Heart right ventricle (tissue), 16 donors: ENCODE measurements at regions not wholly inside any gene's neighbourhood (a gene's known extent, or its start where the extent isn't known, plus 50 kb on each side); places are given as distances from the start of the nearest gene placed in this dataset.
A peak's percentile ranks its signal among the peaks of the same experiment; 100 is the strongest.

Source experiments
- ATAC-seq, 8 donors: fragments of 200-7000 bp; cut with Tn5 transposase; one replicate each; pipeline ENCODE4 v1.9.1; 2020; ENCODE audit warnings: mild to moderate bottlenecking in 8 of 8, moderate library complexity in 8 of 8, moderate number of reproducible peaks in 1 of 8
- DNase-seq, 2 donors: peaks; one replicate each; pipeline ENCODE4 v3.0.0-alpha.2; 2020
- H3K27ac ChIP-seq, 10 donors: fragments of 200-600 bp; sonication (generic) in 2 of 10; one replicate each; pipeline versions ENCODE4 v1.5.0 to v1.8.0; 2020 to 2022; ENCODE audit warnings: mild to moderate bottlenecking in 3 of 10
- H3K27me3 ChIP-seq, 7 donors: fragments of 200-600 bp; one replicate each; pipeline ENCODE4 v1.8.0; 2021 to 2022; ENCODE audit warnings: mild to moderate bottlenecking in 2 of 7
- H3K36me3 ChIP-seq, 9 donors: fragments of 200-600 bp; sonication (generic) in 1 of 9; one replicate each; pipeline versions ENCODE4 v1.5.0 to v1.8.0; 2020 to 2022; ENCODE audit warnings: mild to moderate bottlenecking in 2 of 9
- H3K4me1 ChIP-seq, 9 donors: fragments of 200-600 bp; sonication (generic) in 1 of 9; one replicate each; pipeline versions ENCODE4 v1.5.0 to v1.8.0; 2020 to 2022; ENCODE audit warnings: mild to moderate bottlenecking in 4 of 9
- H3K4me3 ChIP-seq, 10 donors: fragments of 200-600 bp; sonication (generic) in 2 of 10; one replicate each; pipeline versions ENCODE4 v1.5.0 to v1.8.0; 2020 to 2022; ENCODE audit warnings: mild to moderate bottlenecking in 7 of 10, moderate library complexity in 2 of 10
- H3K9me3 ChIP-seq, 11 donors: fragments of 200-600 bp in 10 of 11; sonication (generic) in 2 of 11; one replicate each; pipeline versions ENCODE4 v1.5.0 to v1.8.0; 2013 to 2022; ENCODE audit warnings: mild to moderate bottlenecking in 2 of 11, control low read depth in 1 of 11, moderate library complexity in 1 of 11
- WGBS, 2 donors: extraction: QIAGEN DNeasy Blood & Tissue Kit; methylation state at CpG; one replicate each; pipeline ENCODE4 v1.1.7; 2013; ENCODE audit warnings: inconsistent platforms in 1 of 2; 5-methylcytosine and 5-hydroxymethylcytosine counted together
- intact Hi-C, 10 donors: fragments of 100-400 bp; cut with DNase I; formaldehyde crosslinking; loops; one replicate each; pipeline versions ENCODE4 v1.11.1 to v1.14.2; 2022
- TF ChIP-seq, protein P1 (sequence below), 9 donors: fragments of 200-600 bp; sonication (generic) in 2 of 9; IDR thresholded peaks; one replicate each; pipeline versions ENCODE4 v1.5.0 to v1.8.0; 2021 to 2022; ENCODE audit warnings: antibody characterized with exemption in 9 of 9, mild to moderate bottlenecking in 5 of 9, moderate library complexity in 1 of 9
- donor health status: Arrhythmogenic right ventricular cardiomyopathy.
- donor health status: ischemic (EF 13 %, LVEDD 7.1; RV severe dilation, severe dysfunction).
- donor health status: healthy with polysubstance abuse.
- donor health status: DM: no; HTN: yes; CAD: no.
- donor health status: DM: no; HTN: no; CAD: no.
- donor health status: ischemic (EF 25% LVEDD 6.9; RV normal size, moderate dysfunction).
- donor health status: ischemic (EF 25% LVEDD 5.7; RV mildly dilated, moderate dysfunction).
- donor health status: healthy.
- donor health status: DM: yes; HTN: yes; CAD: no.
- donor health status: Ischemic cardiomyopathy.
- donor health status: ischemic (EF 35%, LVEDD 5.7; RV mildly dilated, moderate dysfunction).
- donor health status: nonischemic (EF 11% LVEDD 7.7; RV severe dilation, severe dysfunction).
- donor health status: DM: yes; HTN: yes; CAD: no.
- donor health status: PGD.
- donor health status: ischemic (EF 29% LVEDD 5.4; RV normal size, mild dysfunction).
- donor health status: nonischemic (EF 23%, LVEDD 6.1; RV moderate dilation, normal function).

DNA sequence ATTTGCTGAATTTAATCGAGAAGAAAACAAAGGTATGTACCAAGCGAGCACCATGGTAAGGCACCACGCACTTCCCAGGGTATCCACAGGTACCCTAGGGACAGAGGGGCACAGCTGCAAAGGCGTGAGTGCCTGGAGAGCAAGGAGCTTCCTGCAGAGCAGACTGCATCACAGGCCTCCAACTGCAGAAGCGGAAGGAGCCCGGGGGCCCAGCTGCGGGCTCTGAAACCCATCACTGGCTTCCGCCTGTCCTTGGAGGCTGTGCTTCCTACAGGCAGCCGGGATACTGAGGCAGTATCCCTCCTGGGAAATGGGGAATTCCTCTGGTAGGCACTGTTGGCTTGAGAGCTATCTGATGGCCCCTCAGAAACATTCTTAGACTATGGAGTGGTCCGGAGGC lies 217.4 kb upstream of the GMDS start:
- H3K4me1 ChIP-seq: no peaks in the 10 kb centered on the region
- peaks cover 0 to 3% (median 0%) of the 10 kb centered on the region in 7 donors for H3K27me3 ChIP-seq
- TF ChIP-seq, protein P1, sequence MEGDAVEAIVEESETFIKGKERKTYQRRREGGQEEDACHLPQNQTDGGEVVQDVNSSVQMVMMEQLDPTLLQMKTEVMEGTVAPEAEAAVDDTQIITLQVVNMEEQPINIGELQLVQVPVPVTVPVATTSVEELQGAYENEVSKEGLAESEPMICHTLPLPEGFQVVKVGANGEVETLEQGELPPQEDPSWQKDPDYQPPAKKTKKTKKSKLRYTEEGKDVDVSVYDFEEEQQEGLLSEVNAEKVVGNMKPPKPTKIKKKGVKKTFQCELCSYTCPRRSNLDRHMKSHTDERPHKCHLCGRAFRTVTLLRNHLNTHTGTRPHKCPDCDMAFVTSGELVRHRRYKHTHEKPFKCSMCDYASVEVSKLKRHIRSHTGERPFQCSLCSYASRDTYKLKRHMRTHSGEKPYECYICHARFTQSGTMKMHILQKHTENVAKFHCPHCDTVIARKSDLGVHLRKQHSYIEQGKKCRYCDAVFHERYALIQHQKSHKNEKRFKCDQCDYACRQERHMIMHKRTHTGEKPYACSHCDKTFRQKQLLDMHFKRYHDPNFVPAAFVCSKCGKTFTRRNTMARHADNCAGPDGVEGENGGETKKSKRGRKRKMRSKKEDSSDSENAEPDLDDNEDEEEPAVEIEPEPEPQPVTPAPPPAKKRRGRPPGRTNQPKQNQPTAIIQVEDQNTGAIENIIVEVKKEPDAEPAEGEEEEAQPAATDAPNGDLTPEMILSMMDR (IDR thresholded peaks at IDR 0.05): no peak
- H3K27ac ChIP-seq: no peak overlapping the region
- ATAC-seq: no peak
- 83 to 90% methylated on average over 10 of the region's 10 CpGs for WGBS, 2 donors
- no peaks in the 10 kb centered on the region for H3K36me3 ChIP-seq
- no peaks in the 10 kb centered on the region for H3K9me3 ChIP-seq
- no peak for DNase-seq
- intact Hi-C loops: no loop called here
- no peak overlapping the region for H3K4me3 ChIP-seq

DNA sequence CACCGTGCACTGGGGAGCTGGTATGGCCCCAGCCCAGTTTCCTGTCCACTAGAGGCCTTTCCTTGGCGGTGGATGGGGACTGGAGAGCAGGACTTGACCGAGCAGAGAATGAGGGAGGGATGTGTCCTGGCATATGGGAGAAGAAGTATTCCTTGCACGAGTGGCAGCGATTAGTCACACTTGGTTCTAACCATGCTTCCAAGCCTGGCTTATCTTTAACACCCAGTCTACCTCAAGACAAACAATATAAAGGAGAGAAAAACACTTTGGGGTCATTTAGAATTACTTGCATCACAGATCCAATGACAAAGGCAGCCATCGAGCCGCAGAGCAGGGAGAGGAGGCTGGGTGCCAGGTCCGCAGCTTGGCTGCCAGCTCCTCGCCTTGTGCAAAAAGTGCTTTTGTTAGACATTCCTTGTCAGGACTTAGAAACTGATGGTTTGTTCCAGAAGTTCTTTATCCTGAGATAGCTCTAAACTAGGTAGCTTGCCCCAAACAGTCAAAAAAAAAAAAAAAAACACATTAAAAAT lies 214.9 kb upstream of the GMDS start:
- 90 to 91% methylated on average over 9 of the region's 9 CpGs for WGBS, 2 donors
- no peaks in the 10 kb centered on the region for H3K27me3 ChIP-seq
- no peaks in the 10 kb centered on the region for H3K9me3 ChIP-seq
- no peak overlapping the region for H3K4me3 ChIP-seq
- DNase-seq (no peak), ATAC-seq (peak in 1 of 8 donors; percentile 18)
- H3K4me1 ChIP-seq: no peaks in the 10 kb centered on the region
- no peaks in the 10 kb centered on the region for H3K36me3 ChIP-seq
- intact Hi-C loops: no loop called here
- no peak overlapping the region for H3K27ac ChIP-seq
- TF ChIP-seq, protein P1 (IDR thresholded peaks at IDR 0.05): no peak

DNA sequence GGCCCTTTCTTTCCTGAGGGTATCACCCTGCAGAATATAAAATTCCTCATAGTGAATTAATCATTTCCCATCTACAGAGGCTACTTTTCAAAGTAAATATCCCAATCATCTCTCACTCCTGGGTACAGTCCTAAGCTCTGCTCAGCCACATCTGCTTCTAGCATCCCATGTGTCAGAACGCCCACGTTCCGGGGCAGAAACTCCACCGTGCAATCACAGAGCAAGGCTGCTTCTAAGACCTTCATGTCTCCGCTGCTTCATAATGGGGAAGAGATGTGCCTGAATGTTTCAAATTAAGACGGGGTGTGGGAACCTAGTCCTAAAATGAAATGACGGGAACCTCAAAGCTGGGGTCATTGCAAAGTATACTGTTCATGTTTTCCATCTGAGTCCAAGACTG lies 208.8 kb upstream of the GMDS start:
- H3K4me3 ChIP-seq: no peak overlapping the region
- 93% methylated on average over 7 of the region's 7 CpGs for WGBS, 2 donors
- H3K27me3 ChIP-seq: no peaks in the 10 kb centered on the region
- DNase-seq (no peak), ATAC-seq (no peak)
- TF ChIP-seq, protein P1 (IDR thresholded peaks at IDR 0.05): no peak
- H3K4me1 ChIP-seq: peaks cover 0 to 11% (median 6%) of the 10 kb centered on the region in 9 donors
- no peak overlapping the region for H3K27ac ChIP-seq
- H3K36me3 ChIP-seq: no peaks in the 10 kb centered on the region
- intact Hi-C loops: loop anchor here in 3 of 10 donors (5.0 to 10.0 kb wide), 3 partner anchors 178 to 857 kb away; no protein-coding TSS in a partner anchor
- no peaks in the 10 kb centered on the region for H3K9me3 ChIP-seq

DNA sequence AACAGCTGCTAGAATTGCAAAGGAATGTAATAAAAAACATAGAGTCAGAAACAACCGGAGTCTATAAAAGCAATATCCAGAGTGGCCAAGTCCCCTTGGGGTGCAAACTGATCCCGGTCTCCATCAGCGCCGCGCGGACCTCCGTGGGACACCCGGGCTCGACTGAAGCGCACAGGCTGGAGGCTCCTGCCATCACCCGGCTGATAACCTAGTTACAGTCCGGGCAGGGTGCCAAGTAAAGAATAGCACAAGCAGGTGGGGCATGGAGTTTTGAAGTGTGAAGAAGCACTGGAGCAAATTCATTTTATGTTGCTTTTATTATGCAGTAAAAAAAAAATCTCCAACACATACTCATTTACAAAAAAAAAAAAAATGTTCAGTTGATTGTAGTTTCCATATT lies 205.1 kb upstream of the GMDS start:
- Histone ChIP-seq H3K9me3 (no peaks in the 10 kb centered on the region), H3K4me3 (no peak overlapping the region), H3K27ac (no peak overlapping the region), H3K4me1 (peaks cover 0 to 19% (median 10%) of the 10 kb centered on the region in 9 donors), H3K27me3 (no peaks in the 10 kb centered on the region), H3K36me3 (no peaks in the 10 kb centered on the region)
- ATAC-seq (peak; percentile 34 to 93 (median 88)), DNase-seq (peak; percentile 39 to 78)
- 10 to 20% methylated on average over 12 of the region's 12 CpGs for WGBS, 2 donors
- intact Hi-C loops: loop anchor here in 3 of 10 donors (5.0 to 10.0 kb wide), 3 partner anchors 182 to 853 kb away; no protein-coding TSS in a partner anchor
- TF ChIP-seq, protein P1 (IDR thresholded peaks at IDR 0.05): peak in 3 of 9 donors; percentile 18 to 25 (median 19)
